Uterus (tissue), 2 donors: ENCODE measurements at regions not wholly inside any gene's neighbourhood (a gene's known extent, or its start where the extent isn't known, plus 50 kb on each side); places are given as distances from the start of the nearest gene placed in this dataset.

ENCODE experiments used
- POLR2A ChIP-seq, 2 donors: fragments of 450-650 bp; IDR thresholded peaks; one replicate each; pipeline ENCODE4 v1.6.1; 2016; ENCODE audit warnings: antibody characterized with exemption in 2 of 2, mild to moderate bottlenecking in 1 of 2, moderate library complexity in 1 of 2
- TF ChIP-seq, protein P1 (sequence below), 4 experiments: fragments of 200-600 bp in 2 of 4; fragments of 450-650 bp in 2 of 4; sonication (generic) in 2 of 4; IDR thresholded peaks; one replicate each; pipeline ENCODE4 v1.5.1; 2016 to 2019; ENCODE audit warnings: antibody characterized with exemption in 4 of 4, mild to moderate bottlenecking in 2 of 4, moderate library complexity in 1 of 4

DNA sequence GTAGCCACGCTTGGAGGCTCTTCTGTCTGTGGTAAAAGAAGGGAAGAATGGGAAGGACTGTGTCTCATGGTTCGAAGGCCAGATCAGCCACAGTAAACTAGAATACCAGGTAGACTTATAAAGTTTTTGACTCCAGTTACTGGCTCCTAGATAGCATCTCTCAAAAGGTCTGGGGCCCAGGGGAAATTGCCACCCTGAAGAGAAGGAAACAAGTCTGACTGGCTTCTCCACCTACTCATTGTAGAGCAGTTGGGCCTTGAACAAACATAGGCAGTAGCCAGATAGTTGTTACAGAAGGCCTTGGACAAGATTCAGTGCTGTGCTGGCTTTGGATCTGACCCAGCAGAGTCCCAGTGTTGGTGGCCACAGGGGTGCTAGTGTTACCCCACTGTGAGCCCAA, 890.4 kb downstream of the EFNA5 start:
- TF ChIP-seq, protein P1, sequence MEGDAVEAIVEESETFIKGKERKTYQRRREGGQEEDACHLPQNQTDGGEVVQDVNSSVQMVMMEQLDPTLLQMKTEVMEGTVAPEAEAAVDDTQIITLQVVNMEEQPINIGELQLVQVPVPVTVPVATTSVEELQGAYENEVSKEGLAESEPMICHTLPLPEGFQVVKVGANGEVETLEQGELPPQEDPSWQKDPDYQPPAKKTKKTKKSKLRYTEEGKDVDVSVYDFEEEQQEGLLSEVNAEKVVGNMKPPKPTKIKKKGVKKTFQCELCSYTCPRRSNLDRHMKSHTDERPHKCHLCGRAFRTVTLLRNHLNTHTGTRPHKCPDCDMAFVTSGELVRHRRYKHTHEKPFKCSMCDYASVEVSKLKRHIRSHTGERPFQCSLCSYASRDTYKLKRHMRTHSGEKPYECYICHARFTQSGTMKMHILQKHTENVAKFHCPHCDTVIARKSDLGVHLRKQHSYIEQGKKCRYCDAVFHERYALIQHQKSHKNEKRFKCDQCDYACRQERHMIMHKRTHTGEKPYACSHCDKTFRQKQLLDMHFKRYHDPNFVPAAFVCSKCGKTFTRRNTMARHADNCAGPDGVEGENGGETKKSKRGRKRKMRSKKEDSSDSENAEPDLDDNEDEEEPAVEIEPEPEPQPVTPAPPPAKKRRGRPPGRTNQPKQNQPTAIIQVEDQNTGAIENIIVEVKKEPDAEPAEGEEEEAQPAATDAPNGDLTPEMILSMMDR (IDR thresholded peaks at IDR 0.05) = no peak
- no peak for TF ChIP-seq POLR2A (IDR thresholded peaks at IDR 0.05)
